ENCODE measurements at regions not wholly inside any gene's neighbourhood (a gene's known extent, or its start where the extent isn't known, plus 50 kb on each side); places are given as distances from the start of the nearest gene placed in this dataset.

GRCh38 chr18:39515299-39515698, 1949.7 kb upstream of the CELF4 start:
- Histone ChIP-seq H3K9me2 (replicated peaks; ENCODE audit: control insufficient read depth, low read length) (no peaks in the 10 kb centered on the region), H3F3A (ENCODE audit: control insufficient read depth, insufficient read depth) (no peaks in the 10 kb centered on the region), H3K36me3 (ENCODE audit: control insufficient read depth, low read length) (no peaks in the 10 kb centered on the region), H3K27me3 (ENCODE audit: control insufficient read depth, low read length) (no peaks in the 10 kb centered on the region), H3K4me2 (ENCODE audit: low read length) (no peak overlapping the region), H3K4me3 (ENCODE audit: low read length) (no peak overlapping the region), H3K27ac (ENCODE audit: low read depth, low read length) (no peak overlapping the region), H3K4me1 (ENCODE audit: control insufficient read depth, low read length) (no peaks in the 10 kb centered on the region), H3K79me2 (ENCODE audit: control insufficient read depth, low read length) (no peaks in the 10 kb centered on the region), H3K9me3 (ENCODE audit: control insufficient read depth, insufficient read depth, low read length) (no peaks in the 10 kb centered on the region), H4K20me1 (ENCODE audit: control insufficient read depth, insufficient read depth, low read depth, low read length) (no peaks in the 10 kb centered on the region)
- no peak for TF ChIP-seq CTCF (IDR thresholded peaks at IDR 0.05; ENCODE audit: low read depth, low read length, poor library complexity, severe bottlenecking)
- TF ChIP-seq EZH2phosphoT487 (IDR thresholded peaks at IDR 0.05; ENCODE audit: borderline replicate concordance, low read length) = no peak

GRCh38 chr18:39513186-39513585, 1947.6 kb upstream of the CELF4 start:
- Histone ChIP-seq H3K27me3 (ENCODE audit: control insufficient read depth, low read length) (no peaks in the 10 kb centered on the region), H3F3A (ENCODE audit: control insufficient read depth, insufficient read depth) (no peaks in the 10 kb centered on the region), H4K20me1 (ENCODE audit: control insufficient read depth, insufficient read depth, low read depth, low read length) (no peaks in the 10 kb centered on the region), H3K36me3 (ENCODE audit: control insufficient read depth, low read length) (no peaks in the 10 kb centered on the region), H3K27ac (ENCODE audit: low read depth, low read length) (no peak overlapping the region), H3K4me2 (ENCODE audit: low read length) (no peak overlapping the region), H3K4me3 (ENCODE audit: low read length) (no peak overlapping the region), H3K9me3 (ENCODE audit: control insufficient read depth, insufficient read depth, low read length) (no peaks in the 10 kb centered on the region), H3K9me2 (replicated peaks; ENCODE audit: control insufficient read depth, low read length) (no peaks in the 10 kb centered on the region), H3K4me1 (ENCODE audit: control insufficient read depth, low read length) (no peaks in the 10 kb centered on the region), H3K79me2 (ENCODE audit: control insufficient read depth, low read length) (no peaks in the 10 kb centered on the region)
- TF ChIP-seq EZH2phosphoT487 (IDR thresholded peaks at IDR 0.05; ENCODE audit: borderline replicate concordance, low read length) = no peak
- TF ChIP-seq CTCF (IDR thresholded peaks at IDR 0.05; ENCODE audit: low read depth, low read length, poor library complexity, severe bottlenecking) = no peak

GRCh38 chr18:39506581-39507330, 1941.2 kb upstream of the CELF4 start:
- no peaks in the 10 kb centered on the region for H4K20me1 ChIP-seq (ENCODE audit: control insufficient read depth, insufficient read depth, low read depth, low read length)
- no peaks in the 10 kb centered on the region for H3K9me3 ChIP-seq (ENCODE audit: control insufficient read depth, insufficient read depth, low read length)
- no peak overlapping the region for H3K27ac ChIP-seq (ENCODE audit: low read depth, low read length)
- no peaks in the 10 kb centered on the region for H3K79me2 ChIP-seq (ENCODE audit: control insufficient read depth, low read length)
- no peak overlapping the region for H3K4me3 ChIP-seq (ENCODE audit: low read length)
- H3K4me1 ChIP-seq (ENCODE audit: control insufficient read depth, low read length) = no peaks in the 10 kb centered on the region
- no peak overlapping the region for H3K4me2 ChIP-seq (ENCODE audit: low read length)
- no peak for TF ChIP-seq EZH2phosphoT487 (IDR thresholded peaks at IDR 0.05; ENCODE audit: borderline replicate concordance, low read length)
- no peak for TF ChIP-seq CTCF (IDR thresholded peaks at IDR 0.05; ENCODE audit: low read depth, low read length, poor library complexity, severe bottlenecking)
- H3K36me3 ChIP-seq (ENCODE audit: control insufficient read depth, low read length) = no peaks in the 10 kb centered on the region
- H3K9me2 ChIP-seq (replicated peaks; ENCODE audit: control insufficient read depth, low read length) = no peaks in the 10 kb centered on the region
- no peaks in the 10 kb centered on the region for H3K27me3 ChIP-seq (ENCODE audit: control insufficient read depth, low read length)
- no peaks in the 10 kb centered on the region for H3F3A ChIP-seq (ENCODE audit: control insufficient read depth, insufficient read depth)

Data from DOHH2 (cell line).